H1 (cell line): ENCODE measurements at regions not wholly inside any gene's neighbourhood (a gene's known extent, or its start where the extent isn't known, plus 50 kb on each side); places are given as distances from the start of the nearest gene placed in this dataset.

Source experiments
- CTCF ChIA-PET: fragments of 300-600 bp; sonication (Branson Sonifier 250); formaldehyde crosslinking; loops from one replicate; lab custom pipeline; 2021; ENCODE audit not compliant: partially characterized antibody; lab: Charles Lee
- POLR2A ChIA-PET: fragments of 300-600 bp; sonication (Branson Sonifier 250); formaldehyde crosslinking; loops from one replicate; lab custom pipeline; 2021; ENCODE audit warnings: inconsistent platforms; ENCODE audit not compliant: partially characterized antibody; lab: Charles Lee
- DNase-seq, 2 experiments: peaks; one replicate each; pipeline versions ENCODE4 v3.0.0 to v3.0.0-alpha.2; 2010 to 2022; ENCODE audit warnings: low spot score in 2 of 2, low read depth in 1 of 2, mixed read lengths in 1 of 2
- FAIRE-seq: peaks from 2 replicates; lab custom pipeline; 2011; peaks lifted over from hg19 to GRCh38; lab: Jason Lieb, UNC
- H2AFZ ChIP-seq: 2 replicates; pipeline ENCODE4 v1.8.1; 2012; ENCODE audit warnings: low read length, inconsistent platforms
- H2AK5ac ChIP-seq: 2 replicates; pipeline ENCODE4 v1.6.1; 2013; ENCODE audit warnings: low read depth, low read length
- H2BK120ac ChIP-seq: replicated peaks from 2 replicates; pipeline ENCODE3; 2013; ENCODE audit warnings: low read depth, low read length, inconsistent platforms
- H2BK12ac ChIP-seq: 2 replicates; pipeline ENCODE4 v1.6.1; 2013; ENCODE audit warnings: low read depth, low read length
- H2BK15ac ChIP-seq: 2 replicates; pipeline ENCODE4 v1.6.1; 2013; ENCODE audit warnings: low read length
- H2BK20ac ChIP-seq: 2 replicates; pipeline ENCODE4 v1.6.1; 2013; ENCODE audit warnings: low read length
- H2BK5ac ChIP-seq: 2 replicates; pipeline ENCODE4 v1.6.1; 2013; ENCODE audit warnings: low read depth, low read length
- H3K14ac ChIP-seq: 2 replicates; pipeline ENCODE4 v1.6.1; 2013; ENCODE audit warnings: inconsistent platforms; ENCODE audit not compliant: insufficient read length
- H3K18ac ChIP-seq: 2 replicates; pipeline ENCODE4 v1.6.1; 2013; ENCODE audit warnings: low read length; ENCODE audit errors: extremely low read depth
- H3K23ac ChIP-seq: 2 replicates; pipeline ENCODE4 v1.6.1; 2013; ENCODE audit warnings: inconsistent platforms; ENCODE audit not compliant: insufficient read length
- H3K23me2 ChIP-seq: 2 replicates; pipeline ENCODE4 v1.6.1; 2013; ENCODE audit warnings: low read depth, low read length
- H3K27ac ChIP-seq: 2 replicates; pipeline ENCODE4 v1.6.1; 2011; ENCODE audit warnings: low read depth, low read length, inconsistent platforms
- H3K27me3 ChIP-seq, 4 experiments: replicated peaks in 1 of 4; 1 replicate in 1 of 4; 2 replicates in 3 of 4; pipeline versions ENCODE4 v1.6.1 to v1.8.1; 2011 to 2013; ENCODE audit warnings: low read length in 3 of 4, mild to moderate bottlenecking in 3 of 4, inconsistent platforms in 2 of 4, mixed read lengths in 2 of 4, moderate library complexity in 1 of 4; ENCODE audit not compliant: control insufficient read depth in 3 of 4, insufficient read depth in 3 of 4; ENCODE audit errors: extremely low read depth in 1 of 4
- H3K36me3 ChIP-seq, 4 experiments: 2 replicates each; pipeline versions ENCODE4 v1.6.1 to v1.8.1; 2011 to 2013; ENCODE audit warnings: mild to moderate bottlenecking in 4 of 4, low read length in 3 of 4, moderate library complexity in 2 of 4, control low read depth in 1 of 4, inconsistent platforms in 1 of 4; ENCODE audit not compliant: insufficient read depth in 4 of 4, control insufficient read depth in 2 of 4
- H3K4ac ChIP-seq: replicated peaks from 2 replicates; pipeline ENCODE3; 2013; ENCODE audit warnings: low read length, low read depth, mixed read lengths, inconsistent platforms; ENCODE audit not compliant: insufficient read length
- H3K4me1 ChIP-seq, 4 experiments: replicated peaks in 1 of 4; 1 replicate in 1 of 4; 2 replicates in 3 of 4; pipeline versions ENCODE4 v1.6.1 to v1.8.1; 2011 to 2013; ENCODE audit warnings: low read length in 3 of 4, inconsistent platforms in 2 of 4, mixed read lengths in 1 of 4; ENCODE audit not compliant: insufficient read depth in 4 of 4, control insufficient read depth in 3 of 4
- H3K4me2 ChIP-seq, 2 experiments: 2 replicates each; pipeline versions ENCODE4 v1.6.1 to v1.8.1; 2011 to 2013; ENCODE audit warnings: low read depth in 2 of 2, low read length in 2 of 2, control low read depth in 1 of 2, inconsistent platforms in 1 of 2, mild to moderate bottlenecking in 1 of 2; ENCODE audit not compliant: insufficient read depth in 1 of 2
- H3K4me3 ChIP-seq, 4 experiments: fragments of 200-600, 300-600 bp in 1 of 4; sonication (generic), shearing (Covaris generic), sonication (Bioruptor Twin) in 1 of 4; 2 replicates each; pipeline versions ENCODE4 v1.5.1 to v1.8.1; 2011 to 2016; ENCODE audit warnings: low read length in 4 of 4, low read depth in 3 of 4, control low read depth in 2 of 4, inconsistent platforms in 2 of 4, mild to moderate bottlenecking in 2 of 4, mixed read lengths in 1 of 4, moderate library complexity in 1 of 4; ENCODE audit not compliant: insufficient read depth in 2 of 4; ENCODE audit errors: extremely low read depth in 1 of 4
- H3K56ac ChIP-seq: replicated peaks from 2 replicates; pipeline ENCODE3; 2013; ENCODE audit warnings: low read depth, mild to moderate bottlenecking, mixed read lengths, low read length, inconsistent platforms; ENCODE audit not compliant: insufficient read length
- H3K79me1 ChIP-seq: 2 replicates; pipeline ENCODE4 v1.6.1; 2013; ENCODE audit warnings: low read depth, low read length, control low read depth
- H3K79me2 ChIP-seq, 2 experiments: 2 replicates each; pipeline versions ENCODE4 v1.6.1 to v1.8.1; 2012 to 2013; ENCODE audit warnings: low read length in 2 of 2, mild to moderate bottlenecking in 2 of 2, inconsistent platforms in 1 of 2; ENCODE audit not compliant: insufficient read depth in 2 of 2, control insufficient read depth in 1 of 2
- H3K9ac ChIP-seq, 4 experiments: replicated peaks in 1 of 4; 1 replicate in 1 of 4; 2 replicates in 3 of 4; pipeline versions ENCODE4 v1.6.1 to v1.8.1; 2011 to 2013; ENCODE audit warnings: low read depth in 3 of 4, low read length in 3 of 4, control low read depth in 2 of 4, mild to moderate bottlenecking in 2 of 4, moderate library complexity in 2 of 4, inconsistent platforms in 1 of 4; ENCODE audit errors: extremely low read depth in 1 of 4
- H3K9me3 ChIP-seq, 2 experiments: 2 replicates each; pipeline versions ENCODE4 v1.6.1 to v1.8.1; 2012 to 2013; ENCODE audit warnings: mild to moderate bottlenecking in 2 of 2, moderate library complexity in 2 of 2, control low read depth in 1 of 2, inconsistent platforms in 1 of 2, low read depth in 1 of 2, low read length in 1 of 2, mixed read lengths in 1 of 2; ENCODE audit not compliant: insufficient read depth in 2 of 2
- H4K20me1 ChIP-seq, 2 experiments: replicated peaks in 1 of 2; 2 replicates each; pipeline versions ENCODE3 to v1.8.1; 2011 to 2013; ENCODE audit warnings: inconsistent platforms in 2 of 2, low read length in 2 of 2, mild to moderate bottlenecking in 1 of 2; ENCODE audit not compliant: insufficient read depth in 2 of 2, control insufficient read depth in 1 of 2
- H4K5ac ChIP-seq: 2 replicates; pipeline ENCODE4 v1.6.1; 2013; ENCODE audit warnings: low read length, low read depth, mixed read lengths, inconsistent platforms; ENCODE audit not compliant: insufficient read length
- H4K8ac ChIP-seq: 2 replicates; pipeline ENCODE4 v1.8.0; 2013; ENCODE audit warnings: mild to moderate bottlenecking, moderate library complexity, low read length, inconsistent platforms; ENCODE audit not compliant: insufficient read depth; ENCODE audit errors: extremely low read depth
- H4K91ac ChIP-seq: replicated peaks from 2 replicates; pipeline ENCODE3; 2013; ENCODE audit warnings: low read length, mixed read lengths, inconsistent platforms; ENCODE audit not compliant: insufficient read length
- ASH2L ChIP-seq: fragments of 200-600, 300-600 bp; sonication (generic); IDR thresholded peaks from one replicate; pipeline ENCODE4 v1.7.1; 2017; ENCODE audit warnings: low read length
- CEBPB ChIP-seq: IDR thresholded peaks from 2 replicates; pipeline ENCODE4 v1.6.1; 2012; ENCODE audit warnings: low read depth, low read length
- CTBP2 ChIP-seq: IDR thresholded peaks from 2 replicates; pipeline ENCODE4 v1.7.0; 2011; ENCODE audit warnings: borderline replicate concordance, mild to moderate bottlenecking, moderate library complexity, mixed read lengths, low read length; ENCODE audit not compliant: insufficient read depth, insufficient read length
- EZH2 ChIP-seq: fragments of 200-600 bp; sonication (generic); IDR thresholded peaks from 2 replicates; pipeline ENCODE4 v1.7.1; 2012; ENCODE audit warnings: low read depth, mild to moderate bottlenecking, moderate library complexity, low read length, inconsistent platforms; ENCODE audit not compliant: severe bottlenecking
- GTF2F1 ChIP-seq: IDR thresholded peaks from 2 replicates; pipeline ENCODE4 v1.6.1; 2012; ENCODE audit warnings: low read depth, low read length, improper control_type of control experiment, borderline replicate concordance
- JUN ChIP-seq: IDR thresholded peaks from 2 replicates; pipeline ENCODE4 v1.6.1; 2011; ENCODE audit warnings: low read depth, mild to moderate bottlenecking, improper control_type of control experiment, low read length
- KDM1A ChIP-seq: fragments of 200-600, 300-600 bp; sonication (generic); IDR thresholded peaks from 2 replicates; pipeline ENCODE4 v1.7.1; 2016; ENCODE audit warnings: mild to moderate bottlenecking, low read length, borderline replicate concordance
- NRF1 ChIP-seq: IDR thresholded peaks from 2 replicates; pipeline ENCODE4 v1.6.1; 2011; ENCODE audit warnings: mild to moderate bottlenecking, low read depth, low read length, improper control_type of control experiment
- PHF8 ChIP-seq: fragments of 200-600 bp; sonication (generic); conservative IDR thresholded peaks from 2 replicates; pipeline ENCODE4 v1.7.1; 2012; ENCODE audit warnings: low read depth, mild to moderate bottlenecking, inconsistent platforms, low read length, moderate library complexity
- POU5F1 ChIP-seq: IDR thresholded peaks from 2 replicates; pipeline ENCODE4 v1.6.1; 2011; ENCODE audit warnings: low read depth, mild to moderate bottlenecking, low read length, moderate library complexity
- SAP30 ChIP-seq: fragments of 300-600 bp; sonication (generic); IDR thresholded peaks from 2 replicates; pipeline ENCODE4 v1.7.1; 2012; ENCODE audit warnings: low read length, moderate library complexity, mild to moderate bottlenecking, inconsistent platforms; ENCODE audit not compliant: insufficient read depth, insufficient replicate concordance
- SIN3A ChIP-seq, 2 experiments: IDR thresholded peaks in 1 of 2; conservative IDR thresholded peaks in 1 of 2; 2 replicates each; pipeline ENCODE4 v1.6.1; 2011 to 2012; ENCODE audit warnings: low read length in 2 of 2, improper control_type of control experiment in 1 of 2, low read depth in 1 of 2, mild to moderate bottlenecking in 1 of 2
- TAF1 ChIP-seq: IDR thresholded peaks from 2 replicates; pipeline ENCODE4 v1.6.1; 2011; ENCODE audit warnings: mild to moderate bottlenecking, low read depth, low read length
- TEAD4 ChIP-seq: IDR thresholded peaks from 2 replicates; pipeline ENCODE4 v1.6.1; 2012; ENCODE audit warnings: low read depth, low read length, inconsistent platforms, mixed read lengths
- YY1 ChIP-seq: IDR thresholded peaks from 2 replicates; pipeline ENCODE4 v1.6.1; 2011; ENCODE audit warnings: low read depth, mild to moderate bottlenecking, low read length
- WGBS, 2 experiments: shearing (Covaris generic) in 1 of 2; methylation state at CpG; one replicate each; pipeline versions ENCODE4 v1.1.6 to v1.1.7; 2013 to 2015; ENCODE audit warnings: low lambda C conversion rate in 2 of 2, mixed read lengths in 2 of 2, inconsistent platforms in 1 of 2, low coverage in 1 of 2, missing lambda C conversion rate in 1 of 2; ENCODE audit not compliant: insufficient replicate concordance in 2 of 2, insufficient coverage in 1 of 2, insufficient read length in 1 of 2; ENCODE audit errors: extremely low coverage in 1 of 2, missing lambda C conversion rate in 1 of 2; 5-methylcytosine and 5-hydroxymethylcytosine counted together

- H2BK12ac ChIP-seq, result no peak overlapping the region
Measured at GRCh38 chr5:56740868-56741267, 74.5 kb upstream of the MAP3K1 start.

More at GRCh38 chr5:56740868-56741267, 74.5 kb upstream of the MAP3K1 start:
- H3K14ac ChIP-seq, result no peak overlapping the region
- H4K20me1 ChIP-seq, result no peaks in the 10 kb centered on the region
- WGBS, 2 experiments, result 94% methylated on average over 4 of the region's 4 CpGs; no CpG with 5 or more reads in 1 of the 2 experiments
- H2AK5ac ChIP-seq, result no peak overlapping the region
- H3K56ac ChIP-seq, result no peak overlapping the region
- POLR2A ChIA-PET, result no interaction called here
- H4K8ac ChIP-seq, result no peak overlapping the region
- no peak overlapping the region for H3K9ac ChIP-seq
- no peaks in the 10 kb centered on the region for H3K79me2 ChIP-seq
- no peak overlapping the region for H3K4me3 ChIP-seq
- TF ChIP-seq CTBP2, result no peak
- no peak for TF ChIP-seq POU5F1
- TF ChIP-seq NRF1, result no peak
- no peak for TF ChIP-seq GTF2F1
- no peak for TF ChIP-seq SAP30
- TF ChIP-seq TEAD4, result no peak
- TF ChIP-seq PHF8, result no peak
- TF ChIP-seq SIN3A (conservative IDR thresholded peaks at IDR 0.05 in 1 of 2, IDR thresholded peaks at IDR 0.05 in 1 of 2; ENCODE audit: low read depth in 1 of 2, low read length in 2 of 2), result no peak
- TF ChIP-seq KDM1A, result no peak
- TF ChIP-seq TAF1, result no peak
- TF ChIP-seq ASH2L, result no peak
- TF ChIP-seq JUN, result no peak
- TF ChIP-seq EZH2, result no peak
- no peak for TF ChIP-seq YY1
- TF ChIP-seq CEBPB, result no peak
- TF ChIP-seq, all 59 proteins: peak for 0
- no peak overlapping the region for H3K18ac ChIP-seq
- no peak overlapping the region for H3K4ac ChIP-seq
- no peak overlapping the region for H4K91ac ChIP-seq
- CTCF ChIA-PET, result no interaction called here
- no peak overlapping the region for H3K27ac ChIP-seq
- H2BK15ac ChIP-seq, result no peak overlapping the region
- no peak overlapping the region for H3K23ac ChIP-seq
- H3K36me3 ChIP-seq, result no peaks in the 10 kb centered on the region
- H3K79me1 ChIP-seq, result no peaks in the 10 kb centered on the region
- no peaks in the 10 kb centered on the region for H3K4me1 ChIP-seq
- no peak overlapping the region for H2BK20ac ChIP-seq
- no peaks in the 10 kb centered on the region for H3K23me2 ChIP-seq
- no peak overlapping the region for H2BK120ac ChIP-seq
- H3K27me3 ChIP-seq, result no peaks in the 10 kb centered on the region
- no peak overlapping the region for H2BK5ac ChIP-seq
- H3K9me3 ChIP-seq, result no peaks in the 10 kb centered on the region
- DNase-seq, result no peak
- no peak overlapping the region for H2AFZ ChIP-seq
- H4K5ac ChIP-seq, result no peak overlapping the region
- FAIRE-seq, result no peak
- H3K4me2 ChIP-seq, result no peak overlapping the region
